Keratinocyte (primary cell): ENCODE measurements at regions not wholly inside any gene's neighbourhood (a gene's known extent, or its start where the extent isn't known, plus 50 kb on each side); places are given as distances from the start of the nearest gene placed in this dataset.

Experiments
- DNase-seq: peaks from one replicate; pipeline ENCODE4 v3.0.0-alpha.2; 2011; ENCODE audit warnings: low read depth, missing footprints, low spot score
- FAIRE-seq: peaks from 2 replicates; lab custom pipeline; 2011; peaks lifted over from hg19 to GRCh38; lab: Jason Lieb, UNC
- H2AFZ ChIP-seq: 2 replicates; pipeline ENCODE4 v1.6.0; 2012; ENCODE audit warnings: low read length, control low read depth, inconsistent platforms; ENCODE audit not compliant: control insufficient read depth
- H3K27ac ChIP-seq: 2 replicates; pipeline ENCODE4 v1.5.1; 2011; ENCODE audit warnings: low read length; ENCODE audit not compliant: control insufficient read depth, insufficient read depth
- H3K27me3 ChIP-seq: 3 replicates; pipeline ENCODE4 v1.6.0; 2011; ENCODE audit warnings: low read length; ENCODE audit not compliant: control insufficient read depth, insufficient read depth; ENCODE audit errors: extremely low read depth
- H3K36me3 ChIP-seq, 2 experiments: 2 replicates in 1 of 2; 3 replicates in 1 of 2; pipeline ENCODE4 v1.5.1; 2011; ENCODE audit warnings: low read length in 2 of 2, mild to moderate bottlenecking in 1 of 2; ENCODE audit not compliant: control insufficient read depth in 2 of 2, insufficient read depth in 2 of 2; ENCODE audit errors: extremely low read depth in 1 of 2
- H3K4me1 ChIP-seq: 3 replicates; pipeline ENCODE4 v1.5.1; 2011; ENCODE audit warnings: low read length; ENCODE audit not compliant: control insufficient read depth, insufficient read depth; ENCODE audit errors: extremely low read depth
- H3K4me2 ChIP-seq: 3 replicates; pipeline ENCODE4 v1.6.0; 2011; ENCODE audit warnings: low read depth, low read length; ENCODE audit not compliant: control insufficient read depth, insufficient read depth; ENCODE audit errors: extremely low read depth
- H3K4me3 ChIP-seq, 3 experiments: fragments of 200-600 bp in 1 of 3; sonication (generic) in 1 of 3; 2 replicates in 2 of 3; 3 replicates in 1 of 3; pipeline ENCODE4 v1.5.1; 2011 to 2016; ENCODE audit warnings: low read length in 3 of 3, mild to moderate bottlenecking in 3 of 3, control low read depth in 2 of 3, inconsistent platforms in 1 of 3, low read depth in 1 of 3, mixed read lengths in 1 of 3, mixed run types in 1 of 3, moderate library complexity in 1 of 3; ENCODE audit not compliant: control insufficient read depth in 2 of 3, insufficient read depth in 2 of 3; ENCODE audit errors: extremely low read depth in 1 of 3
- H3K79me2 ChIP-seq: 2 replicates; pipeline ENCODE4 v1.6.0; 2012; ENCODE audit warnings: low read length; ENCODE audit not compliant: control insufficient read depth, insufficient read depth
- H3K9ac ChIP-seq: 3 replicates; pipeline ENCODE4 v1.6.0; 2011; ENCODE audit warnings: low read length; ENCODE audit not compliant: control insufficient read depth, insufficient read depth; ENCODE audit errors: extremely low read depth
- H3K9me1 ChIP-seq: 3 replicates; pipeline ENCODE4 v1.6.0; 2011; ENCODE audit warnings: low read length; ENCODE audit not compliant: control insufficient read depth, insufficient read depth; ENCODE audit errors: extremely low read depth
- H3K9me3 ChIP-seq: 2 replicates; pipeline ENCODE4 v1.5.1; 2012; ENCODE audit warnings: low read depth, low read length; ENCODE audit not compliant: control insufficient read depth
- H4K20me1 ChIP-seq: 3 replicates; pipeline ENCODE4 v1.6.0; 2011; ENCODE audit warnings: low read length; ENCODE audit not compliant: control insufficient read depth, insufficient read depth; ENCODE audit errors: extremely low read depth
- CTCF ChIP-seq, 3 experiments: IDR thresholded peaks in 1 of 3; conservative IDR thresholded peaks in 1 of 3; optimal IDR thresholded peaks in 1 of 3; 2 replicates in 2 of 3; 3 replicates in 1 of 3; pipeline versions ENCODE3 to v1.5.1; 2011; ENCODE audit warnings: low read length in 3 of 3, mild to moderate bottlenecking in 3 of 3, moderate library complexity in 2 of 3, control low read depth in 1 of 3, inconsistent platforms in 1 of 3; ENCODE audit not compliant: insufficient read depth in 2 of 3; ENCODE audit errors: extremely low read depth in 1 of 3
- EZH2 ChIP-seq: IDR thresholded peaks from one replicate; pipeline ENCODE4 v1.6.1; 2012; ENCODE audit warnings: inconsistent platforms, mild to moderate bottlenecking, low read length, moderate library complexity
- dilution Hi-C: fragments of 300-500 bp; cut with MboI; formaldehyde crosslinking; loops from one replicate; pipeline ENCODE4 v1.7.0; 2020; ENCODE audit warnings: low sequenced_read_pairs; ENCODE audit not compliant: extremely low pct_ligation_motif_present

GRCh38 chr6:148081076-148081475, 261.6 kb upstream of the SASH1 start:
- no peak overlapping the region for H3K4me3 ChIP-seq
- H3K27ac ChIP-seq, result no peak overlapping the region
- FAIRE-seq (no peak), DNase-seq (no peak)
- no peak overlapping the region for H3K9ac ChIP-seq
- no peaks in the 10 kb centered on the region for H3K79me2 ChIP-seq
- no peak overlapping the region for H2AFZ ChIP-seq
- H3K4me2 ChIP-seq, result no peak overlapping the region
- no peak for TF ChIP-seq CTCF (optimal IDR thresholded peaks at IDR 0.05 in 1 of 3, IDR thresholded peaks at IDR 0.05 in 1 of 3, conservative IDR thresholded peaks at IDR 0.05 in 1 of 3; ENCODE audit: extremely low read depth in 1 of 3, insufficient read depth in 2 of 3, low read length in 3 of 3)
- TF ChIP-seq EZH2, result no peak
- H4K20me1 ChIP-seq, result no peaks in the 10 kb centered on the region
- H3K27me3 ChIP-seq, result no peaks in the 10 kb centered on the region
- no peaks in the 10 kb centered on the region for H3K9me3 ChIP-seq
- H3K9me1 ChIP-seq, result no peaks in the 10 kb centered on the region
- no peaks in the 10 kb centered on the region for H3K4me1 ChIP-seq
- dilution Hi-C loops, result no loop called here
- H3K36me3 ChIP-seq, result no peaks in the 10 kb centered on the region

- H3K4me2 ChIP-seq, result no peak overlapping the region
- H3K27ac ChIP-seq, result no peak overlapping the region
- H3K9ac ChIP-seq, result no peak overlapping the region
- H2AFZ ChIP-seq, result no peak overlapping the region
- H3K27me3 ChIP-seq, result no peaks in the 10 kb centered on the region
- dilution Hi-C loops, result no loop called here
- TF ChIP-seq CTCF (optimal IDR thresholded peaks at IDR 0.05 in 1 of 3, IDR thresholded peaks at IDR 0.05 in 1 of 3, conservative IDR thresholded peaks at IDR 0.05 in 1 of 3; ENCODE audit: extremely low read depth in 1 of 3, insufficient read depth in 2 of 3, low read length in 3 of 3) (no peak), EZH2 (no peak)
- H3K4me1 ChIP-seq, result no peaks in the 10 kb centered on the region
- no peaks in the 10 kb centered on the region for H4K20me1 ChIP-seq
- FAIRE-seq (no peak), DNase-seq (no peak)
- no peaks in the 10 kb centered on the region for H3K9me3 ChIP-seq
- H3K4me3 ChIP-seq, result no peak overlapping the region
- H3K36me3 ChIP-seq, result no peaks in the 10 kb centered on the region
- H3K79me2 ChIP-seq, result no peaks in the 10 kb centered on the region
- no peaks in the 10 kb centered on the region for H3K9me1 ChIP-seq
These were observed 260.6 kb upstream of the SASH1 start for GRCh38 chr6:148082044-148082443.
